OCI-LY1 (cell line): ENCODE measurements at regions not wholly inside any gene's neighbourhood (a gene's known extent, or its start where the extent isn't known, plus 50 kb on each side); places are given as distances from the start of the nearest gene placed in this dataset.

Experiments used
- H2AFZ ChIP-seq: fragments of 200-600 bp; sonication (generic), shearing (Covaris generic); 2 replicates; pipeline ENCODE4 v1.6.0; 2014; ENCODE audit warnings: antibody characterized with exemption, mild to moderate bottlenecking, low read length
- H3F3A ChIP-seq: fragments of 200-600 bp; sonication (generic), shearing (Covaris generic); 2 replicates; pipeline ENCODE4 v1.6.0; 2014; ENCODE audit warnings: mild to moderate bottlenecking, antibody characterized with exemption, low read length, moderate library complexity; ENCODE audit not compliant: insufficient read depth
- H3K27ac ChIP-seq: fragments of 200-600 bp; sonication (generic); 2 replicates; pipeline ENCODE4 v1.5.1; 2014; ENCODE audit warnings: low read length, mixed run types, mild to moderate bottlenecking, low read depth; ENCODE audit not compliant: poor library complexity, severe bottlenecking
- H3K27me3 ChIP-seq: fragments of 200-600 bp; sonication (generic); 2 replicates; pipeline ENCODE4 v1.6.0; 2014; ENCODE audit warnings: antibody characterized with exemption, mild to moderate bottlenecking, low read length, moderate library complexity; ENCODE audit not compliant: insufficient read depth
- H3K36me3 ChIP-seq: fragments of 200-600 bp; sonication (generic); 2 replicates; pipeline ENCODE4 v1.6.1; 2014; ENCODE audit warnings: mild to moderate bottlenecking, antibody characterized with exemption, low read length, moderate library complexity, mixed read lengths; ENCODE audit not compliant: insufficient read depth
- H3K4me1 ChIP-seq: fragments of 200-600 bp; sonication (generic); 2 replicates; pipeline ENCODE4 v1.5.1; 2014; ENCODE audit warnings: mild to moderate bottlenecking, low read length, moderate library complexity; ENCODE audit not compliant: insufficient read depth, severe bottlenecking
- H3K4me2 ChIP-seq: fragments of 200-600 bp; sonication (generic), shearing (Covaris generic); 2 replicates; pipeline ENCODE4 v1.6.1; 2014; ENCODE audit warnings: low read length
- H3K4me3 ChIP-seq: fragments of 200-600 bp; sonication (generic); 2 replicates; pipeline ENCODE4 v1.5.1; 2014; ENCODE audit warnings: low read length, low read depth, mild to moderate bottlenecking, mixed read lengths; ENCODE audit not compliant: poor library complexity, severe bottlenecking
- H3K79me2 ChIP-seq: fragments of 200-600 bp; shearing (Covaris generic); 2 replicates; pipeline ENCODE4 v1.6.1; 2016; ENCODE audit warnings: mixed run types, low read length, mixed read lengths; ENCODE audit not compliant: insufficient read depth
- H3K9ac ChIP-seq: fragments of 200-600 bp; sonication (generic), shearing (Covaris generic); 2 replicates; pipeline ENCODE4 v1.6.1; 2014; ENCODE audit warnings: mild to moderate bottlenecking, low read length, mixed read lengths
- H3K9me2 ChIP-seq: fragments of 200-600 bp; sonication (generic), shearing (Covaris generic); 2 replicates; pipeline ENCODE4 v1.6.1; 2014; ENCODE audit warnings: low read depth, mild to moderate bottlenecking, low read length, mixed read lengths
- H3K9me3 ChIP-seq: fragments of 200-600 bp; shearing (Covaris generic); 2 replicates; pipeline ENCODE4 v1.6.1; 2014; ENCODE audit warnings: low read length, mixed read lengths
- H4K20me1 ChIP-seq: fragments of 200-600 bp; sonication (generic), shearing (Covaris generic); 2 replicates; pipeline ENCODE4 v1.6.0; 2016; ENCODE audit warnings: mild to moderate bottlenecking, low read length; ENCODE audit not compliant: insufficient read depth
- CTCF ChIP-seq: fragments of 200-600 bp; sonication (generic), shearing (Covaris generic); IDR thresholded peaks from 2 replicates; pipeline ENCODE4 v1.5.1; 2017; ENCODE audit warnings: mild to moderate bottlenecking, antibody characterized with exemption, low read length, moderate library complexity, mixed read lengths
- EZH2 ChIP-seq: fragments of 200-600 bp; sonication (generic), shearing (Covaris generic); IDR thresholded peaks from 2 replicates; pipeline ENCODE4 v1.8.0; 2017; ENCODE audit warnings: borderline replicate concordance, mixed run types, mild to moderate bottlenecking, antibody characterized with exemption, low read length, moderate library complexity, mixed read lengths

GRCh38 chr2:5379811-5380210 lies 312.4 kb upstream of the SOX11 start:
- H3K4me1 ChIP-seq: no peaks in the 10 kb centered on the region
- no peaks in the 10 kb centered on the region for H3K79me2 ChIP-seq
- no peaks in the 10 kb centered on the region for H4K20me1 ChIP-seq

GRCh38 chr2:5385596-5385995 lies 306.6 kb upstream of the SOX11 start:
- no peaks in the 10 kb centered on the region for H3K4me1 ChIP-seq
- no peaks in the 10 kb centered on the region for H3F3A ChIP-seq
- no peaks in the 10 kb centered on the region for H4K20me1 ChIP-seq
- no peak overlapping the region for H3K4me3 ChIP-seq
- TF ChIP-seq CTCF (no peak), EZH2 (no peak)
- no peak overlapping the region for H3K9ac ChIP-seq
- H3K27ac ChIP-seq: no peak overlapping the region
- no peaks in the 10 kb centered on the region for H3K9me3 ChIP-seq
- peaks cover 4% of the 10 kb centered on the region; the same call in 1 of the 2 replicates for H3K27me3 ChIP-seq
- H3K79me2 ChIP-seq: no peaks in the 10 kb centered on the region
- no peaks in the 10 kb centered on the region for H3K9me2 ChIP-seq
- no peaks in the 10 kb centered on the region for H3K36me3 ChIP-seq
- H3K4me2 ChIP-seq: no peak overlapping the region
- H2AFZ ChIP-seq: no peak overlapping the region

More at GRCh38 chr2:5379811-5380210, 312.4 kb upstream of the SOX11 start:
- H3K4me3 ChIP-seq: no peak overlapping the region
- no peak overlapping the region for H2AFZ ChIP-seq
- H3K27ac ChIP-seq: no peak overlapping the region
- TF ChIP-seq CTCF (no peak), EZH2 (no peak)
- no peaks in the 10 kb centered on the region for H3K36me3 ChIP-seq
- no peaks in the 10 kb centered on the region for H3K9me3 ChIP-seq
- no peak overlapping the region for H3K9ac ChIP-seq
- H3K27me3 ChIP-seq: peaks cover 4% of the 10 kb centered on the region; the same call in 1 of the 2 replicates
- H3K9me2 ChIP-seq: no peaks in the 10 kb centered on the region
- H3F3A ChIP-seq: no peaks in the 10 kb centered on the region
- H3K4me2 ChIP-seq: no peak overlapping the region

GRCh38 chr2:5387406-5387805 lies 304.8 kb upstream of the SOX11 start:
- no peaks in the 10 kb centered on the region for H3K27me3 ChIP-seq
- no peaks in the 10 kb centered on the region for H3K9me3 ChIP-seq
- H3K4me2 ChIP-seq: no peak overlapping the region
- no peak overlapping the region for H2AFZ ChIP-seq
- H3K4me3 ChIP-seq: no peak overlapping the region
- H3K79me2 ChIP-seq: no peaks in the 10 kb centered on the region
- no peak overlapping the region for H3K9ac ChIP-seq
- no peak for TF ChIP-seq EZH2
- no peak for TF ChIP-seq CTCF
- H3F3A ChIP-seq: no peaks in the 10 kb centered on the region
- H4K20me1 ChIP-seq: no peaks in the 10 kb centered on the region
- H3K36me3 ChIP-seq: no peaks in the 10 kb centered on the region
- no peak overlapping the region for H3K27ac ChIP-seq
- H3K9me2 ChIP-seq: no peaks in the 10 kb centered on the region
- H3K4me1 ChIP-seq: no peaks in the 10 kb centered on the region
